NCI-H510A (cell line): ENCODE measurements at regions not wholly inside any gene's neighbourhood (a gene's known extent, or its start where the extent isn't known, plus 50 kb on each side); places are given as distances from the start of the nearest gene placed in this dataset.

ENCODE experiments used
- DNase-seq: peaks from one replicate; lab custom pipeline; 2025; lab: John Stamatoyannopoulos, UW

- DNase-seq, result no peak
Observed at GRCh38 chr7:130966246-130967009, 232.4 kb upstream of the KLF14 start.

GRCh38 chr7:130970196-130970595 is 236.2 kb upstream of the KLF14 start:
- no peak for DNase-seq

GRCh38 chr7:130970696-130971095 is 236.7 kb upstream of the KLF14 start:
- no peak for DNase-seq

- DNase-seq, result no peak
Observed at GRCh38 chr7:130971297-130971696, 237.3 kb upstream of the KLF14 start.

GRCh38 chr7:130972201-130972600 is 238.2 kb upstream of the KLF14 start:
- no peak for DNase-seq

GRCh38 chr7:130973637-130974036 is 239.6 kb upstream of the KLF14 start:
- no peak for DNase-seq

- DNase-seq, result no peak
Observed at GRCh38 chr7:130974169-130974568, 240.2 kb upstream of the KLF14 start.

GRCh38 chr7:130974794-130975193 is 240.8 kb upstream of the KLF14 start:
- no peak for DNase-seq

GRCh38 chr7:130975731-130976130 is 241.7 kb upstream of the KLF14 start:
- DNase-seq, result no peak

GRCh38 chr7:130982160-130982638 is 248.2 kb upstream of the KLF14 start:
- no peak for DNase-seq

- no peak for DNase-seq
Observed at GRCh38 chr7:130982651-130983050, 248.6 kb upstream of the KLF14 start.

- no peak for DNase-seq
Observed at GRCh38 chr7:130985361-130985760, 251.4 kb upstream of the KLF14 start.

- no peak for DNase-seq
Observed at GRCh38 chr7:130986261-130986690, 252.3 kb upstream of the KLF14 start.

- no peak for DNase-seq
Observed at GRCh38 chr7:130987092-130987491, 253.1 kb upstream of the KLF14 start.

GRCh38 chr7:130988443-130988842 is 254.4 kb upstream of the KLF14 start:
- no peak for DNase-seq

- DNase-seq, result no peak
Observed at GRCh38 chr7:130989101-130989795, 255.2 kb upstream of the KLF14 start.

- no peak for DNase-seq
Observed at GRCh38 chr7:130990178-130990832, 256.3 kb upstream of the KLF14 start.

GRCh38 chr7:130993671-130994365 is 259.8 kb upstream of the KLF14 start:
- DNase-seq, result no peak

GRCh38 chr7:130994378-130995115 is 260.5 kb upstream of the KLF14 start:
- DNase-seq, result no peak

- DNase-seq, result no peak
Observed at GRCh38 chr7:130995252-130996081, 261.5 kb upstream of the KLF14 start.
